NCI-H1417 treated with DMSO at 0.1 percent for 48 hours (cell line): ENCODE measurements at regions not wholly inside any gene's neighbourhood (a gene's known extent, or its start where the extent isn't known, plus 50 kb on each side); places are given as distances from the start of the nearest gene placed in this dataset.

Experiments
- DNase-seq: peaks from one replicate; lab custom pipeline; 2025; lab: John Stamatoyannopoulos, UW

DNA sequence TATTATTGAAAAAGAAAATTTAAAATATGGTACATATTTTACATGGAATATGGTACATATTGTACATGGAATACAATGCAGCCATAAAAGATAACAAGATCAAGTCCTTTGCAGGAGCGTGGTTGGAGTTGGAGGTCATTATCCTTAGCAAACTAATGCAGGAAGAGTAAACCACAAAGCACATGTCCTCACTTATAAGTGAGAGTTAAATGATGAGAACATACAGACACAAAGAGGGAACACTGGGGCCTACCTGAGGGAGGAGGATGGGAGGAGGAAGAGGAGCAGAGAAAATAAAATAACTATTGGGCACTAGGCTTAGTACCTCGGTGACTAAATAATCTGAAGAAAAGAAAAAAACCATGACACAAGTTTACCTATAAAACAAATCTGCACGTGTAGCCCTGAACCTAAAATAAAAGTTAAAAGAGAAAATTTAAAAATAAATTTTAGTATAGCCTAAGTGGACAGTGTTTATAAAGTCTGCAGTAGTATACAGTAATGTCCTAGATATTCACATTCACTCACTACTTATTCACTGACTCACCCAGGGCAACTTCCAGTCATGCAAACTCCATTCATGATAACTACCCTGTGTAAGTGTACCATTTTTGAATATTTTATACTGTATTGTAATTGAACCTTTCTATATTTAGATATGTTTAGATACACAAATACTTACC, 204.4 kb downstream of the FAM76B start:
- DNase-seq, result no peak

DNA sequence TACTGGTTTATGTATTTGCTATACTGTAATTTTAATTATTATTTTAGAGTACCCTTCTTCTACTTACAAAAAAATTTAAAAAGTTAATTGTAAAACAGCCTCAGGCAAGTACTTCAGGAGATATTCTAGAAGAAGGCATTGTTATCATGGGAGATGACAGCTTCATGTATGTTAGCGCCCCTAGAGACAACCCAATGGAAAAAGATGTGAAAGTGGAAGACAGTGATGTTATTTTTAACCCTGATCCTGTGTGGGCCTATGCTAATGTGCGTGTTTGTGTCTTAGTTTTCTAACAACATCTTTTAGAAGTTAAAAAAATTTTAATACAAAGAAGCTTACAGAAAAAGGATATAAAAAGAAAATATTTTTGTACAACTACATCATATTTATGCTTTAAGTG, 205.0 kb downstream of the FAM76B start:
- no peak for DNase-seq

DNA sequence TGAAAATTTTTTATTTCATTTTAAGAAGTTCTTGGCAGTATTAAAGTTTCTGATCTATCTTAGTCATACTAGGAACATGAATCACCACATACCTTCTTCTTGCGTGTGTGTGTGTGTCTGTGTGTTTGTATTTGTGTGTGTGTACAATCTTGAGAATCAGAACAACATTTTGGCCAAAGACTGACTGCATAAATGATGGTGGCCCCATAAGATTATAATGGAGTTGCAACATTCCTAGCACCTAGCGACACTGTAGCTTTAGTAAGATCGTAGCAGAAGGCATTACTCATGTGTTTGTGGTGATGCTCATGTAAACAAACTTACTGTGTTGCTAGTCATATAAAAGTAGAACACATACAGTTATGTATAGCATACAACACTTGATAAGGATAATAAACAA, 205.4 kb downstream of the FAM76B start:
- no peak for DNase-seq

DNA sequence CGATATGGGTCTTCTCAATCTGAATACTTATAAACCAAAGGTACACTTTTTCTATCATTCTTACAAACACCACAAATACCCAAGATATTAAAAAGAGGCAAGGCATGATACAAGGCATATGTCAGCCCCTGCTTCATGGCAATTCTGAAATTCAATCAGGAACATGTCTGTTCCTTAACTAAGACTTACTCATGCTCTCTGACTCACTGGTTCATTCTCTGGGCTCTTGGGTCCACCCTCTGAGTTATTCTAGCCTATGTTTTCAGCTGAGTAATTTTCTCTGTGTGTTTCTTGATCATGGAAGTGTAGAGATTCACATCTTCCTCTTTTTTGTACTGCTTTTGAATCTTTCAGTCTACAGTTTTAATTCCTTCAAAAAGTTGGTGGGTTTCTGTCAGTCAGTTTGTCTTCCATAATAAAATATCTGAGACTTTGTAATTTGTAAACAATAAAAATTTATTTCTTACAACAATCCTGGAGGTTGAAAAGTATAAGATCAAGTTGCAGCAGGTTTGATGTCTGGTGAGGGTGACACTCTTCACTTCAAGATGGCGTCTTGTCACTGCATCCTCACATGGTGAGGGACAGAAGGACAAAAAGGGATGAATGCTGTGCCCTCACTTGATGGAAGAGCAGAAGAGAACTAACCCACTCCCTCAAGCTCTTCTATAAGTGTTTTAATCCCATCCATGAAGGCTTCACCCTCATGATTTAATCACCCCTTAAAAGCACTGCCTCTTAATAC, 211.7 kb downstream of the FAM76B start:
- DNase-seq, result no peak

DNA sequence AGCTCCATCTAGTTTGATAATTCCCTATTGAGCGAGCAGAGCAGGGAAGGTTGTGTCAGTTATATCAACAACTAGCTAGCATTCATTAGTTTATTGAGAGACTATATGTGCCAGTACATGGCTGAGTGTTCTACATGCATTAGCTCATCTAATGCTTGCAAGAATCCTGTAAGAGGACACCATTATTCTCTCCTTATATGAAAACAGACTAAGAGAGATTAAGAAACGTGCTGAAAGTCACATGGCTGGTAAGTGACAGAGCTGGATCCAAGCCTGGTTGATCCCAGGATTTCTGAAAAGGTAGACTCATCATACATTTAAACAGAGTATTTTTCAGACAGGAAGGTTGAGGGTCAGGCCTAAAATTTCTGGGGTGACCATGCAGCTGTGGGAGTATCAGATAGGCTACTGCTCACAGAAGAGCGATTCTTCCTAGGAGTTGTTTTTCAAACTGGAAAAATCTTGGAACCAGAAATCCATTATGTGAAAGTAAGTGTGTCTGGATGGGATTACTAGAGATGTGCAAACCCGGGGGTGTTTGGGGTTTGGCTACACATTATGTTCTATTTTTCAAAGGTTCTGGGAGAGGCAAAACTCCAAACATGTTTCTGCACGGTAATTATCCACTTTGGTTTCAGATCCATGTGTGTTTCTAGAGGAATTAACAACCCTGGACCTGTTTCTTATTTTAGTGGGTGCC, 213.3 kb downstream of the FAM76B start:
- DNase-seq, result no peak

DNA sequence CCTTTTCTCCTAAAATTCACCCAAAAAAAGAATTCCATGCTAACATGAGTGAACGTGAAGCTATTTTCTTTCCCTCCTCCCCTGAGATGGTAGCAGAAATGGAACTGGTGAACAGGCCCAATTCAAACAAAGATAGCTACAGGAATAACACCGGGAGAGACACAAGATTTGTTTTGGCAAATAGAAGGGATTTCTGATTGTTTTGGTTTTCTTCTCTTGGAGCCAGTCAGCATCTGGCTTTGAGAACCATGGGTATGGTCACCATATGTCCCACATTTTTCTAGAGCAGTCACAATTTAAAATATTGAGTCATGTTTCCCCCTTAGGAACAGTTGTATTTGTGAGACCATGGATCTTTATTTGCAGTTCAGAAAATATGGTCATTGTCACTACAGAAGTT, 214.1 kb downstream of the FAM76B start:
- no peak for DNase-seq

DNA sequence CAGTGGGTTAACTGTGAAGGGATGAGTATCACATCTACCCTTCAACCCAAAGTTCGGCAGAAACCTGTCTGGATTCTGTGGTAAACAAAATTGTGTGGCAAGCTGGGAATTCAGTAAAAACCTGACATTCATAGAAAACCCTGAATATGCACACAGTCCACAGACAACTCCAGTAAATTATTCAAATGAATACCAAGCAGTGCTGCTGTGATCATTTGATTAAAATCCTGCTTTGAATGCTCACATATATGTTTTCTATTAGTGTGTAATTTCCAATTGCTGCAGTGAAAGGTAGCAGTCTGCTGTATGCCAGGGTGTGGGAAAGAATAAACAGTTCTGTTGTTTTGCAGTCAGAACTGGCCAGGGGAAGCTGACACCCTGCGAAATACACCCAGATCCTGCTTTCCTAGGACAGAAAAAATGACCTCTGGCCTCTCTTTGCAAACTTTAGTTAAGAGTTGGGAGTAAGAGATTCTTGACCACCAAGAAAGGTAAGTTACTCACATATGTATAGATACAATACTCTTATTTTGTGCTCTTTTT, 217.8 kb downstream of the FAM76B start:
- no peak for DNase-seq

DNA sequence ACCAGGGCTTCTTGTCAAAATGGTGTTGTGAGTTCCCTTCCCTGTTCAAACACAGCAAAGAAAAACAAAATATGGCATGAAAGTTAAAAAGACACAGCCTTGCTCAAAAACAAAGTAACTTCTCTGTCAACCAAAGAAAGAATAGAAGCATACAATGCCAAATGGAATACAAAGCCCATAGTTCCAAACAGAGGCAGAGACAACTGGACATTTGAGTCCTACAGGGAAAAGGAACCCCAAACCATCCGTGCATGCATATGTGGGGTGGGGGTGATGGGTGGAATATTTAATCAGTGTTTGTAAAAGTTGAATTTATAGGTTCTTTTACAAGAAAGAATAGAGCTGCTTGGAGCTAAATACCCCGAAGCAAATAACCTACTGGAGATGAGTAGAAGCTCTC, 218.7 kb downstream of the FAM76B start:
- DNase-seq, result no peak

DNA sequence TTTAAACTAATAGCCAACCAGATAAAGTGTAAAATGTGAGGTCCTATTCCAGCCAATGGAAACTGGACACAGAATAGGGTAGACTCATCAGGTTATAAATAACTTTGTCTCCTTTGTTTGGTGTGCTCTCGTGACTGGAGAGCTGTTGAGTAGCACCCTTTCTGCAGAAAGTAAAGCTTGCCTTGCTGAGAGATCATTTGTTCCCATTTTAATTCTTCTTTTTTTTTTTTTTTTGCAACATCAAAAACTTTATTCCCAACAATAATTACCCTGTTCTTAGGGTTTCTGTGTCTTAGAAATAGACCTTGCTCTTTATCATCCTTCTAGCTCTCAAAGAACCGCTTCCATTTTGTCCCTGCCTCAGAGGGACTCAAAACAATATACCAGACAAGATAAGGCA, 220.4 kb downstream of the FAM76B start:
- DNase-seq, result no peak

DNA sequence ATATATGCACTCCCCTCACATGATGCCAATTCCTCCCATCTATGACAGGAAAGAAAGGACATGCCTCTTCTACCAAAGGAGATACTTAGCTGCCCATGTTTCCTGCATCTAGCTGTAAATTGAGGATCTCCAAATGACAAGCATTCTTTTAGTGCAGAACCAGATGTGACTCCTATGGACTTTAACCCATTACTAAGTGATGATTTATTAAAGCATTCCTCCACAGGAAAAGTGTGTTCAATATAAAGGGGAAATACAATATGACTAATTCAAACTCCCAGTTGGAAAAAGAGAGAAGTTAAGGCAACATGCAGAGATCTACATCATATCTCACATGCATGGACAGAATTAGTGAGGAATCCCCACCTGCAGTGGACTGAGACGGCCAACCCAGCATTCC, 221.3 kb downstream of the FAM76B start:
- no peak for DNase-seq

DNA sequence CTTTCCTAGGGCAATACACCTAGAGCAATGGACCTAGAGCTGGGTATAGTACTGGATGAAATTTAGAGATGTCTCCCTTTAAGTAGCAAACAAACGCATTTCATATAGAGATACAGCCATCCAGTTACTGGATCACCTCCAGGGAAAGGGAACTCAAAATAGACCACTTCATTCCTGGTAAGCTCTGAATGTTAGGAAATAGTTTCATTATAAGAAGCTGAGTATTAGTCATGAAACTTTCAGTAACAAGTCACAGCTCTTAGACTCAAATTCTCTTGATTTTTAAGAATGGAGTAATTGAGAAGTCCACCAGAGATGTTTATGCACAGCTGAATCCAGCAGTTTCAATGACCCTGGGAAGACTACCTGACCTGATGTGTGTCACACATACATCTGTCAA, 221.9 kb downstream of the FAM76B start:
- no peak for DNase-seq

DNA sequence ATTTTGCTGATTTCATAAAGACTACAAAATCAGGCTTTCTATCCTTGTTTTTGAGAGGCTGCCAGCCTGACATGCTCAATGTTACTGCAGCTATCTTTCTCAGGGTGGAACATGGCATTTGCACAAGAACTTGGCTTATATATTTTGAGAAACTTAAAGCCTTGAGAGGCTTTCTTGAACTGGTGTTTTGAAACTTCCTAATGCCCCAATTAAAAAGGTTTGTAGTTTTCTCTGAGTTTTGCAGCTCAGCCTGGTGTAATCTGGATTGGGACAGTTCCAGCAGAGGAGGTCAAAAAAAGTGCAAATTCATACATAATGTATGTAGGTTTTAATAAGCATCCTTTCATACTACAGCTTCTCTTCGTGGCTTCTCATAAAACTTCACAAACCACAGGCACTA, 223.4 kb downstream of the FAM76B start:
- no peak for DNase-seq

DNA sequence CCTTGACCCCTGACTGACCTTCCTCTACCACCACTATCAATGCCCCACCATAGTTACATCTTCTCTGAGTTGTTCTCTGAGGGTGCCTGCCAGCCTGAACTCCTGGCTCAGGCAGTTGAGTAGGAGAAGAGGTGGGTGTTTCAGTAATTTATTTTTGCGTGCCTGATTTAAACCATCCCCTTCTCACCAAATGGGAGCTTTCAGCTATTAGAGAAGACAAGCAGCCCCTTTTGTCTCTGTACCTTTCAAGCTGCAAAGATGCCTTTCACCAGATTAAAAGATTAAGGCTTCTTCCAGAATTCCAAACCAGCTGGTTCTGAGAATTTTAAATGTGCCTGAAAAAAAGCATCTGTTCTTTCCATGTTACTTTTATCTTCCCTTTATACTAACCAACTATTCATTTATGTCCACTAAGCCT, 223.8 kb downstream of the FAM76B start:
- no peak for DNase-seq

DNA sequence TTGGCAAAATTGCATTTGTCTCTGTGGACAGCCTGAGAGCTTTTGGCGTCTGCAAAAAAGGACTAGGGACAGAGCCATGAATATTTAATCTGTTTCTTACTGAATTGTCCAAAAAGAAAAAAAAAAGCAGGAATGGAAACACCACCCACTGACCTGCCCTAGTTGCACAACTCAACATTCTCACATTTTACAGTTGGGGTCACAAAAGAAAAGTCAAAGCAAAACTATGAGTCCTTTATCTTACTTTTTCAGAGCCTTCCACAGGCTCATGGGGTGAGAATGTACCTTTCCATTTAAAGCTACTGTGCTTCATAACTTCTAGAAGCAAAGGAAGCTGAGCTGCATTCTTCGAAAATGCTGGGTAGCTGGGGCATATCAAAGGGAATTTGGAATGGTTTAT, 225.7 kb downstream of the FAM76B start:
- no peak for DNase-seq

DNA sequence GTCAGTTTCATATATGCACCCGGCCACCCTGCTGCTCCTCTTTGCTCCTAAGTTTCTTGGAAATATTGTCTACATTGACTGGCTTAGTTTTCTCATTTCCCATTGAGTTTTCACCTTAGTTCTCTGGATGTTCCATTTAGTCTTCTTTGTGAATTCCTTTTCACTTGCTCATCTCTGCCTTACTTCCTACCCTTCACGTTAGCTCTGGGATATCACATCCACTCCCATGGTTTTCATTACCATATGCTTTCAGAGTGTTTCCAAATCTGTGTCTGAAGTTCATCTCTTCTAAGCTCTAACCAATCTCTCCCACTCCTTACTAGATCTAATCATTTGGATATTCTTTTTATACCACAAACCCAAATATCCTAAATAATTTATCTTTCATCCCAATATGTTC, 226.4 kb downstream of the FAM76B start:
- DNase-seq, result no peak

DNA sequence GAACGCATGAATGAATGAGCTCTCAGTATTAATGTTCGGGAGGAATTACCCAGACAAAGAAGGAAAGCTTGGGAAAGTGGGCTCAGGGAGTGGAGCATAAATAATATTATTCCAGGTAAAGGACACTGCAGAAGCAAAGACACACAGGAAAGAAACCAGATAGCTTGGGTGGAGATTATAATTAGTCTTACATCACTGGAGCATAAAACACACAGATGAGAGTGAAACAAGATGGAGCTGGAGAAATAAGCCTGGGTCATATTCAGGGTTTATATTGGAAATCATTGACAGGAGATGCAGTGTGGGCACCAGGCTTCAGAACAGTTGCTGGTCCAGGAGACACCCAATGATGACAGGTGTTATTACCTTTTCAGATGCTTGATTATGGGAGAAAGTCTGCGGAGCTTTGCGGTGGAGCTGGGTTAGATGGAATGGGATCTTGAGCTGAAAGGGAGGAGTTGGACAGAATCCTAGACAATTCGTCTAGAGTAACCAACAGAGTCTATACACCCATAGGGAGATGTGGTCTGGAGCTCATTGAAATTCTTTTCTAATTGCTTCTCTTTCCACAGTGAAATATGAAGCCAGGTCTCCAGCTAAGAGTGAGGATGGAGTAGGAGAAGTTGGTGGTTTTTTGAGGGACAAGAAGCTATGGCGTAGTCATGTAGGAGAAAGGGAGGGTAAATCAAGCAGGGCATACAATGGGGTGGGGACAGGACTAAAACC, 227.2 kb downstream of the FAM76B start:
- DNase-seq, result no peak

DNA sequence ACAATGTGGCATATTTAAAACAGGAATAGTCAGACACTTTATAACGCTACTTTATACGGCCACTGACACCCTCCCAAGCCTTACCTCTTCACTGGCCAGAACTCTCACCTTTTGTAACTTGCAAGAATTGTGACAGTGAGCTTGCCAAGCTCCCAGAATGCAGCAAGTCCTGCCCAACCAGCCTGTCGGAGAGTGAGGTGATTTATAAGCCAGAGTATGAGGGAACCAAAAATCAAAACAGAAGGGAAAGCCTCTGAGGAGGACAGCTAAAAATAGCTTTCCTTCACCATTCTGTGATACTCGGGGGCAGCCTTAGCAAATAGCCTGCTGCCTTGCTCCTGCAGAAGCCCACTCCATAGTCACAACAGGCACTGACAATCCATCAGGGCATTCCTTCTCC, 229.7 kb downstream of the FAM76B start:
- no peak for DNase-seq

DNA sequence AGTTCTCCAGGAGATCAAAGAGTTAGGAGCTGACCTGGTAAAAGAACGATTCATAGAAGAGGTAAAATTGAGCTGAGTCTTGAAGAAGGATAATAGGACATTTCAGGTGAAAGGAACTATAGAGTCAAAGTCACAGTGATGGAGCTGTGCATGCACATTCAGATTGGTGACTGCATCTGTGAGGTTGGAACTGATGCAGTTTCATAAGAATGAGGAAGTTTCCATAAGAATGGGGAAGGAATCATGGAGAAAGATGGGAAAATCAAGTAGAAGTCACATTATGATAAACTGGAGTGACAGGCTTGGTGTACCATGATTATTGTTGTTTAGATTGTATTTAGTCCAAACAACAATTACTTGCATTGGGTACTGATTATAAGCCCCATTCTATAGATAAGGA, 232.2 kb downstream of the FAM76B start:
- DNase-seq, result no peak

DNA sequence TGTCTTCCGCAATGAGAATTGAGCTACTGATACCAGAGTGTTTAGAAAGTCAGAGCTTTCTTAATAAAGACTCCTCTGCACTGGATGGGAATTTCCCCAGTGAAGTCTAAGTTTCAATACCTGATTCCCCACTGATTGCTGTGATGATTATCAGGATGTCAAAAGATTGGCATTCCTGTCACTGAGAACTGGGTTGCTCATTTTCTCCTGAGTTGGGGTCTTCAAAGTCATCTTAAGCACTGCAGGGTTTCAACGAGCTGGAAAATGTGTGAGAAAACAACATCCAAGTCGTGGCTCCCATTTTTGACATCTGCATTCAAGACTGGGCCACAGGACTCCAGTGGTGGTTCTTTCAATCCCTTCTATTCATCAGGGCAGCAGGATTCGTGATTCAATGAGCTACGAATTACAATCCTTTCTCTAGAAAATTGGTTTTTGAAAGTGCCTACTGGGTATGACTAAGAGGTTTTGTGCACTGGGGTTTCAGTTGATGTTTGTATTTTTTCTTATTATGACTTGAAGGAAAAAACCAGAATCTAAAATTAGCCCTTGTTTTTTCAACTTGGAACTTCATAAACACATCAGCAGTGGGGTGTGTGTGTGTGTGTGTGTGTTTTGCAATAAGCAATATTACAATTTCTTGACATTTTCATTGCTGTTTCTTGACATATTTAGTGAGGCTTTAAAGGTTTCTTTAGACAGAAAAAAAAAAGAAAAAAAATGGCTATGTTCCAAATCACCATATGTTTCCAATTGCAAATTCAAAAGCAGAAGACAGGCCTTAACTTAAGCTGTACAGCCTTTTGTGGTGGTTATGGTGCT, 233.0 kb downstream of the FAM76B start:
- no peak for DNase-seq

DNA sequence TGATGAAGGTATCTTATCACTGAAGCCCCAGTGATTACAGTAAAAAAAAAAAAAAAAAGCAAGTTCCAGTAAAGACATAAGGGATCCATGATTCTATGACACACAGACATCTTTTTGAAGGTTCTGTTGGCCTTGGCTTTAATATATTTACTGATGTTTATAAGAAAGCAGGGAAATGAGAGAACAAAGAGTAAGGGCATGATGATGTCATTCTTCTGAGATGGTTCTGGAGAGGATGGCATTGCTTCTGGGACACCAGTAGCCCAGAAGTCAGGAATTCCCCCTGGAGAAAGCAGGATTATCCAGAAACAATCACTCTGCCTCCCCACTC, 233.6 kb downstream of the FAM76B start:
- DNase-seq, result no peak

DNA sequence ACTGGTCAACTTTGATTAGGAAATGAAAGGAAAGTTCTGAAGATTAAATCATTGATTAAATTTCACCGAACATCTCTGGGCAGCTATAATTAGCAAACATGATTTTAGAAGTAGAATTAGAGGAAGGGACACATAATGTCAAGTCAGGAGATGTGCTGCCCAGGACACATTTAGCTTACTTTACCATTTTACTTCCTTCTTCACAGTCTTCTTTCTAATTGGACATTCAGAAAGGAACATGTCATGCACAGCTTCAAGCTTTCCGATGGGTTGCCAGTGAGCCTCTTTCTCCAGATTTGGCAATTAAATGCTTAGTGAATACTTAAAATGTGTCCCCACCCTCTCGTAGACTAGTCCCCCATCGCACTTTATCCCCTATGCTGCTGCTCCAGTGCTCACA, 234.7 kb downstream of the FAM76B start:
- DNase-seq, result no peak

DNA sequence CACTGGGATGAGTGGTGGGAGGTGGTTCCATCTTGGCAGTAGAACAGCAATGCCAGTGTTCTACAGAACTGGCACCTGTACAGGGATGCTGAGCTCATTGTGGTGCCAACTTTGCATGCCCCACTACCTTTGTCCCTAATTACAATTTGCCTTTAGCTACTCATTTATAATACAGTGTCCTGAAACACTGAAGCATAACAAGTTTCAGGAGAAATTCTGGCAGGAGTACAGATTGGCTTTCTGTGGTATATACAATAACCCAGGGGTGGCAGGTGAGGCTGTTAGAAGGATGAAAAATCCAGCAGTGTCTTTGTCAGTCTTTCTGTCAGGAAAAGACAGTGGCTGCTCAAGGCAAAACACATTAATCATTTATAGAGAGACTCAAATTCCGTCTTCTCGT, 240.3 kb downstream of the FAM76B start:
- DNase-seq, result no peak
